Osteoblast (primary cell): ENCODE measurements at regions not wholly inside any gene's neighbourhood (a gene's known extent, or its start where the extent isn't known, plus 50 kb on each side); places are given as distances from the start of the nearest gene placed in this dataset.

Experiments used
- DNase-seq: peaks from one replicate; pipeline ENCODE4 v3.0.0; 2011; ENCODE audit warnings: low spot score, mixed read lengths; ENCODE audit not compliant: insufficient read length; ENCODE audit errors: missing footprints
- H2AFZ ChIP-seq: 2 replicates; pipeline ENCODE4 v1.6.0; 2011; ENCODE audit warnings: mild to moderate bottlenecking, low read length
- H3K27ac ChIP-seq: 2 replicates; pipeline ENCODE4 v1.5.1; 2011; ENCODE audit warnings: mild to moderate bottlenecking, low read depth, low read length, moderate library complexity
- H3K27me3 ChIP-seq: 2 replicates; pipeline ENCODE4 v1.6.0; 2012; ENCODE audit warnings: mild to moderate bottlenecking, control low read depth, inconsistent platforms, low read length, moderate library complexity; ENCODE audit not compliant: insufficient read depth
- H3K36me3 ChIP-seq: 2 replicates; pipeline ENCODE4 v1.5.1; 2011; ENCODE audit warnings: mild to moderate bottlenecking, low read length, control low read depth, moderate library complexity; ENCODE audit not compliant: insufficient read depth
- H3K4me1 ChIP-seq: 2 replicates; pipeline ENCODE4 v1.5.1; 2011; ENCODE audit warnings: mild to moderate bottlenecking, low read length, control low read depth, moderate library complexity; ENCODE audit not compliant: insufficient read depth
- H3K4me2 ChIP-seq: 2 replicates; pipeline ENCODE4 v1.6.0; 2011; ENCODE audit warnings: mild to moderate bottlenecking, low read length; ENCODE audit not compliant: insufficient read depth
- H3K4me3 ChIP-seq: fragments of 200-600 bp; sonication (generic); 3 replicates; pipeline ENCODE4 v1.5.1; 2012; ENCODE audit warnings: mild to moderate bottlenecking, low read length, inconsistent platforms; ENCODE audit not compliant: insufficient read depth
- H3K79me2 ChIP-seq: 2 replicates; pipeline ENCODE4 v1.6.0; 2012; ENCODE audit warnings: mild to moderate bottlenecking, low read length, control low read depth, inconsistent platforms; ENCODE audit not compliant: insufficient read depth
- H3K9me3 ChIP-seq: 2 replicates; pipeline ENCODE4 v1.5.1; 2011; ENCODE audit warnings: low read depth, low read length, control low read depth
- H4K20me1 ChIP-seq: 2 replicates; pipeline ENCODE4 v1.6.0; 2012; ENCODE audit warnings: mild to moderate bottlenecking, low read length, control low read depth; ENCODE audit not compliant: insufficient read depth
- CTCF ChIP-seq: IDR thresholded peaks from 2 replicates; pipeline ENCODE4 v1.5.1; 2011; ENCODE audit warnings: mild to moderate bottlenecking, low read depth, low read length, moderate library complexity; ENCODE audit errors: extremely low read depth

DNA sequence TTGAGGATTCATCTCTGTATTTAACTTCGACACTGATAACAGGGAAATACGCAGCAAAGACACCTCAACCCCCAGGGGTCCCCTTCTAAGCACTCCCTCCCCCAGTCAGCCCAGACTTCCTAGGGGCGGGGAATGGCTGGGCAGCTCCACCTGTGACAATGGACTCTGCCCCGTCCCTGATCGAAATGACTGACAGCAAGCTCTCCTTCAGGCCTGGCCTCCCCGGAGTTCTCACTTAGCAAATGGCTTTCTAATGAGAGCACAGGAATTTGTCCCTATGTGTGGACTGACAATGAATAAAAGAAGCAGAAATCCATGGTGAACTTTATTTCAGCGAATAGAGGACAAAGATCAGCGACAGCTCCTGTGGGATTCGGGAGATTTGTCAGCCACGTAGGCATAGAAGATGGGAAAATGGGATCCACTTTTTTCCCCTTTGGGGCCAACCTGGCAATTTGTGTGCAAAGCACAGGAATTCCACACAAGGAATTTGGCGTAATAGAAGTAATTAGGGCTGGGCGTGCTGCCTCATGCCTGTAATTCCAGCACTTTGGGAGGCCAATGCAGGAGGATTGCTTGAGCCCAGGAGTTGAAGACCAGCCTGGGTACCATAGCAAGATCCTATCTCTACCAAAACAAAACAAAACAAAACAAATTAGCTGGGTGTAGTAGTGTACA lies 63.8 kb downstream of the TNFAIP2 start:
- H3K9me3 ChIP-seq = no peaks in the 10 kb centered on the region
- no peak overlapping the region for H3K4me3 ChIP-seq
- H2AFZ ChIP-seq = no peak overlapping the region
- H3K36me3 ChIP-seq = no peaks in the 10 kb centered on the region
- H3K79me2 ChIP-seq = no peaks in the 10 kb centered on the region
- no peak for DNase-seq
- no peaks in the 10 kb centered on the region for H4K20me1 ChIP-seq
- TF ChIP-seq CTCF = no peak
- no peak overlapping the region for H3K27ac ChIP-seq
- no peak overlapping the region for H3K4me2 ChIP-seq
- peaks cover 31% of the 10 kb centered on the region for H3K27me3 ChIP-seq
- H3K4me1 ChIP-seq = no peaks in the 10 kb centered on the region

DNA sequence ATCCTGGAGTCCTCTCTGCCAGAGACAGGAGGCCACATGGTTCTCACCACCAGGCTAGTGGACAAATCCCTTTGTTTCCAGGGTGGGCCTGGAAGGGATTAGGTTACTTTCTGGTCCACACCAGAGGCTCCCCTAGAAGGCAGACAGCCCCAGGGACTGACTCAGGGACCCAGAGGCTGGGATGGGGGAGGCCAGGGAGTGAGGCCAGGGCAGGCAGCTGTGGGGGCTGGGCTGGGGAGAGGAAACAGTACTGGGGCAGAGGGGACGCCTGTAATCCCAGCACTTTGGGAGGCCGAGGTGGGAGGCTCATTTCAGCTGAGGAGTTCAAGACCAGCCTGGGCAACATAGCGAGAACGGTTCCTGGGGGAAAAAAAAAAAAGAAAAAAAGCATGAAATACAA lies 64.7 kb downstream of the TNFAIP2 start:
- Histone ChIP-seq H3K9me3 (no peaks in the 10 kb centered on the region), H3K27ac (no peak overlapping the region), H4K20me1 (no peaks in the 10 kb centered on the region), H3K79me2 (no peaks in the 10 kb centered on the region), H3K27me3 (peaks cover 31% of the 10 kb centered on the region), H3K4me1 (no peaks in the 10 kb centered on the region), H2AFZ (no peak overlapping the region), H3K4me2 (no peak overlapping the region), H3K36me3 (no peaks in the 10 kb centered on the region), H3K4me3 (no peak overlapping the region)
- DNase-seq = no peak
- no peak for TF ChIP-seq CTCF

- Histone ChIP-seq H3K79me2 (no peaks in the 10 kb centered on the region), H3K4me2 (peak overlapping the region; percentile 32), H3K36me3 (no peaks in the 10 kb centered on the region), H4K20me1 (no peaks in the 10 kb centered on the region), H3K4me1 (no peaks in the 10 kb centered on the region), H2AFZ (no peak overlapping the region), H3K9me3 (no peaks in the 10 kb centered on the region), H3K4me3 (peak overlapping the region; percentile 40), H3K27me3 (peaks cover 30% of the 10 kb centered on the region), H3K27ac (no peak overlapping the region)
- TF ChIP-seq CTCF = no peak
- DNase-seq = no peak
Measured at GRCh38 chr14:103188810-103189480, 65.7 kb downstream of the TNFAIP2 start.

- DNase-seq = no peak
- Histone ChIP-seq H3K4me3 (no peak overlapping the region), H3K4me1 (peaks cover 2% of the 10 kb centered on the region), H3K79me2 (no peaks in the 10 kb centered on the region), H2AFZ (no peak overlapping the region), H3K36me3 (no peaks in the 10 kb centered on the region), H3K27me3 (peaks cover 28% of the 10 kb centered on the region), H3K9me3 (no peaks in the 10 kb centered on the region), H3K4me2 (no peak overlapping the region), H4K20me1 (no peaks in the 10 kb centered on the region), H3K27ac (no peak overlapping the region)
- TF ChIP-seq CTCF = no peak
Measured at GRCh38 chr14:103189481-103190470, 66.5 kb downstream of the TNFAIP2 start.
